ENCODE measurements at regions not wholly inside any gene's neighbourhood (a gene's known extent, or its start where the extent isn't known, plus 50 kb on each side); places are given as distances from the start of the nearest gene placed in this dataset.

DNA sequence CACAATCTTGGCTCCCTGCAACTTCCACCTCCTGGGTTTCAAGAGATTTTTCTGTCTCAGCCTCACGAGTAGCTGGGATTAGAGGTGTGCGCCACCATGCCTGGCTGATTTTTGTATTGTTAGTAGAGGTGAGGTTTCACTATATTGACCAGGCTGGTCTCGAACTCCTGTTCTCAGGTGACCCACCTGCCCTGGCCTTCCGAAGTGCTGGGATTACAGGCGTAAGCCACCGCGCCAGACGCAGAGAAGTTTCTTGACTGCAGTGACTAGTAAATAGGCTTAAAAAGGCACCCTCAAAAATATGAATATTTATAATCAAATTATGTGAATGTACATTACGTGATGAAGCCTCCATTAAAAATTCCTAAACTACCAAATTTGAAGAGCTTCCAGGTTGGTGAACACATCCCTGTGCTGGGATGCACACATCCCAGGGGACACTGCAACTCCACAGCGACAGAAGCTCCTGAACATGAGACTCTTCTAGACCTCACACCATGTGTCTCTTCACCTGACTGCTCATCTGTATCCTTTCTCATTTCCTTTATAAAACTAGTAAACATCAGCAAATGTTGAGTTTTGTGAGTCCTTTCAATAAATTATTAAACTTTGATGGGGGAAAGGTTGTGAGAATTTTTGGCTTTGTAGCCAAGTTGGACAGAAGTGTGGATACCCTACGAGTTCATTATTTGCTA, 203.3 kb upstream of the SPOPL start:
- Mint-ChIP-seq H3K4me3 (no peak overlapping the region), H3K9me3 (peaks cover 3% of the 10 kb centered on the region), H3K27ac (no peak overlapping the region), H3K36me3 (ENCODE audit: low read depth) (no peaks in the 10 kb centered on the region), H3K4me1 (ENCODE audit: low read depth) (no peaks in the 10 kb centered on the region), H3K27me3 (no peaks in the 10 kb centered on the region)
- ATAC-seq (ENCODE audit: poor library complexity) (no peak), DNase-seq (no peak)
- TF ChIP-seq, protein P1, sequence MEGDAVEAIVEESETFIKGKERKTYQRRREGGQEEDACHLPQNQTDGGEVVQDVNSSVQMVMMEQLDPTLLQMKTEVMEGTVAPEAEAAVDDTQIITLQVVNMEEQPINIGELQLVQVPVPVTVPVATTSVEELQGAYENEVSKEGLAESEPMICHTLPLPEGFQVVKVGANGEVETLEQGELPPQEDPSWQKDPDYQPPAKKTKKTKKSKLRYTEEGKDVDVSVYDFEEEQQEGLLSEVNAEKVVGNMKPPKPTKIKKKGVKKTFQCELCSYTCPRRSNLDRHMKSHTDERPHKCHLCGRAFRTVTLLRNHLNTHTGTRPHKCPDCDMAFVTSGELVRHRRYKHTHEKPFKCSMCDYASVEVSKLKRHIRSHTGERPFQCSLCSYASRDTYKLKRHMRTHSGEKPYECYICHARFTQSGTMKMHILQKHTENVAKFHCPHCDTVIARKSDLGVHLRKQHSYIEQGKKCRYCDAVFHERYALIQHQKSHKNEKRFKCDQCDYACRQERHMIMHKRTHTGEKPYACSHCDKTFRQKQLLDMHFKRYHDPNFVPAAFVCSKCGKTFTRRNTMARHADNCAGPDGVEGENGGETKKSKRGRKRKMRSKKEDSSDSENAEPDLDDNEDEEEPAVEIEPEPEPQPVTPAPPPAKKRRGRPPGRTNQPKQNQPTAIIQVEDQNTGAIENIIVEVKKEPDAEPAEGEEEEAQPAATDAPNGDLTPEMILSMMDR (IDR thresholded peaks at IDR 0.05) = no peak
- Histone ChIP-seq H3K4me3 (ENCODE audit: low read length) (no peak overlapping the region), H3K4me1 (ENCODE audit: insufficient read depth, low read length) (no peaks in the 10 kb centered on the region), H3K27ac (ENCODE audit: low read depth in 1 of 2, low read length in 2 of 2) (no peak overlapping the region), H3K27me3 (ENCODE audit: control insufficient read depth in 1 of 2, insufficient read depth in 2 of 2, low read length in 2 of 2) (no peaks in the 10 kb centered on the region), H3K36me3 (ENCODE audit: insufficient read depth, low read length) (no peaks in the 10 kb centered on the region), H3K9me3 (ENCODE audit: control insufficient read depth in 1 of 2, insufficient read depth in 1 of 2, low read length in 2 of 2) (no peaks in the 10 kb centered on the region)
- ChIA-PET POLR2A (no interaction called here), CTCF (no interaction called here)
- intact Hi-C loops (cut with DNase I, micrococcal nuclease) = no loop called here

- DNase-seq (no peak), ATAC-seq (ENCODE audit: poor library complexity) (no peak)
- Histone ChIP-seq H3K4me1 (ENCODE audit: insufficient read depth, low read length) (no peaks in the 10 kb centered on the region), H3K27me3 (ENCODE audit: control insufficient read depth in 1 of 2, insufficient read depth in 2 of 2, low read length in 2 of 2) (no peaks in the 10 kb centered on the region), H3K36me3 (ENCODE audit: insufficient read depth, low read length) (no peaks in the 10 kb centered on the region), H3K4me3 (ENCODE audit: low read length) (no peak overlapping the region), H3K9me3 (ENCODE audit: control insufficient read depth in 1 of 2, insufficient read depth in 1 of 2, low read length in 2 of 2) (no peaks in the 10 kb centered on the region), H3K27ac (ENCODE audit: low read depth in 1 of 2, low read length in 2 of 2) (no peak overlapping the region)
- no peaks in the 10 kb centered on the region for H3K36me3 Mint-ChIP-seq (ENCODE audit: low read depth)
- CTCF ChIA-PET = no interaction called here
- H3K27ac Mint-ChIP-seq = no peak overlapping the region
- TF ChIP-seq, protein P1 (IDR thresholded peaks at IDR 0.05) = no peak
- POLR2A ChIA-PET = no interaction called here
- H3K4me1 Mint-ChIP-seq (ENCODE audit: low read depth) = no peaks in the 10 kb centered on the region
- intact Hi-C loops (cut with DNase I, micrococcal nuclease) = no loop called here
- H3K27me3 Mint-ChIP-seq = no peaks in the 10 kb centered on the region
- H3K9me3 Mint-ChIP-seq = peaks cover 3% of the 10 kb centered on the region
- no peak overlapping the region for H3K4me3 Mint-ChIP-seq
Measured at GRCh38 chr2:138298900-138299299, 202.7 kb upstream of the SPOPL start.

DNA sequence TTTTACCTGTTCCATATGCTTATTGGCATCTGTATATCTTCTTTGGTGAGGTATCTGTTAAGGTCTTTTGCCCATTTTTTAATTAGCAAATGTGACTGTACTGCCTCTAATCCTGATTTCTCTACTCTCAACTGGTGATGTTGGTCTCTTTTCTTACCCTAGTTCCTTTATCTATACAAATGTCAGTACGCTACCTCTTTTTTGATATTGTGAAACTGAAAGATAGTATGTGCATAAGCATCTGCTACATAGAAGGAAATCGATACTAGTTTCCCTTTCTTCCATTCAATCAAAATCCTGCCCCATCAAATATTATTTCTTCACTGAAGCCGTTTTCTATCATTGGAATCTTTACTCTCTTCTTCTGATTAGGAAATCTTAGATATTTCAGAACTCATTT, 194.9 kb upstream of the SPOPL start:
- Histone ChIP-seq H3K4me3 (ENCODE audit: low read length) (no peak overlapping the region), H3K9me3 (ENCODE audit: control insufficient read depth in 1 of 2, insufficient read depth in 1 of 2, low read length in 2 of 2) (no peaks in the 10 kb centered on the region), H3K36me3 (ENCODE audit: insufficient read depth, low read length) (no peaks in the 10 kb centered on the region), H3K27ac (ENCODE audit: low read depth in 1 of 2, low read length in 2 of 2) (no peak overlapping the region), H3K27me3 (ENCODE audit: control insufficient read depth in 1 of 2, insufficient read depth in 2 of 2, low read length in 2 of 2) (no peaks in the 10 kb centered on the region), H3K4me1 (ENCODE audit: insufficient read depth, low read length) (no peaks in the 10 kb centered on the region)
- ChIA-PET POLR2A (no interaction called here), CTCF (no interaction called here)
- Mint-ChIP-seq H3K4me1 (ENCODE audit: low read depth) (no peaks in the 10 kb centered on the region), H3K27me3 (no peaks in the 10 kb centered on the region), H3K9me3 (peaks cover 6% of the 10 kb centered on the region), H3K36me3 (ENCODE audit: low read depth) (no peaks in the 10 kb centered on the region), H3K27ac (no peak overlapping the region), H3K4me3 (no peak overlapping the region)
- TF ChIP-seq, protein P1 (IDR thresholded peaks at IDR 0.05) = no peak
- intact Hi-C loops (cut with DNase I, micrococcal nuclease) = no loop called here
- ATAC-seq (ENCODE audit: poor library complexity) (no peak), DNase-seq (no peak)

All from CD4-positive, alpha-beta T cell (primary cell).